Islet of Langerhans (tissue), 1 donor: ENCODE measurements at regions not wholly inside any gene's neighbourhood (a gene's known extent, or its start where the extent isn't known, plus 50 kb on each side); places are given as distances from the start of the nearest gene placed in this dataset.

Experiments
- FAIRE-seq: peaks from one replicate; lab custom pipeline; 2011; peaks lifted over from hg19 to GRCh38; lab: Jason Lieb, UNC

DNA sequence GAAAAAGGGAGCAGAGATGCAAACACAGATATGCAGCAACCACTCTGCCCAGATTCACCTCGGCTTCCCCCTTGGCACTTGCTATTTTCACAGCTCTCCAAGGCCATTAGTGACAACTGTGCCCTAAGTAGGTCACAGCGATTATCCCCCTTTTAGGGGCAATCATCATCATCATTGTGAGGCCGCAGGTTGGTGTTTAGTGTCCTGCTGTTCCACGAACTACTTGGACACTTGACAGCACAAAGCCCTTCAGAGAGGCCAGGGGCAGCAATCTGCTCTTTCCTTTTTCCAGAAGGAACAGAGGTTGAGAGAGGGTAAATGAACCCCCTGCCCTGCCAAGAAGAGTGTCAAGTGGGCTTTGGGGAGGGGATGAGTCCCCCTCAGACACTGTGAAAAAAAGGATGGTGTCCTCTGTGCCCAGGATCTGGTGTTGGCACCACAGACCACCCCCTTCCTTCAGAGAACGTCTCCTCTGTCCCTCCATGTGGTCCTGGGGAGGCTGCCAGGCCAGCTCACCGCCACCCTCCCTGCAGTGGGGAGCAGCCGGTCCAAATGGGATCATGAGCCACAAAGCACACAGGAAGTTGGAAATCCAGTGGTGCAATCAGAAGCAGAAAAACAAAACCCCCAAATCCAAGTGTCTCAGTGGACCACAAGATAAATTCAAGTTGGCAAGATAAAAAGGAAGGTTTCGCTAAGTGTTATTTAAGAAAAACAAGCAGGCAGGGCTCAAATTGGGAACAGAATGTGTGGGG lies 78.4 kb upstream of the MED9 start:
- peak; percentile 73 for FAIRE-seq

- FAIRE-seq: no peak
Observed at GRCh38 chr17:17398943-17399926, 77.6 kb upstream of the MED9 start.

GRCh38 chr17:17400070-17400469 lies 76.7 kb upstream of the MED9 start:
- FAIRE-seq: no peak

DNA sequence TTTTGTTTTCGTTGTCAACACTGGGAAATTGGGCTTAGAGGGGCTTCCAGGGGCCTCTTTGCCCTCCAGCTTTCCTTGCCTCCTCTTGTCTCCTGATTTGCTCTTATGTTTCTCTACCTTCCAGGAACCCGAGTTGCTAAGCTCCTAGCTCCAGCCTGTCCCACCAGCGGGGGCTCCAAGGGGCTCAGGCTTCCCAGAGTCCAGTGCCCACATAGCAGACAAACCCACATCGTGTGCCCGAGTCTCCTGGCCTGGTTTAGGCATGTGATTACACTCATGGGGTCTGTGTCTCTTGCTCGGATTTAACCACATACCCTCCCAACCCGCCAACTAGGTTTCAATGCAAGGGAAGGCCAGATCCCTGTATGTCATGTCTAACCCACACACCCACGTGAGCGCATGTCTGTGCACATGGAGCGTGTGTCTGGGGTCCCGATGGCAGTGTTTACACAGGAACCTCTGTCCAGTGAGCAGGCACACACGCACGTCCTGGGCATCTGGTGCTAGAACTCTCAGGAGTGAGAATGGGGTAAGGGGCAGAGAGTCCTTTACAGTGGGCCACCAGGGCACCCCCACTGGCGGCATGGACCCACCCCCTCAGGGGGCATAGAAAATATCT lies 76.1 kb upstream of the MED9 start:
- FAIRE-seq: no peak

DNA sequence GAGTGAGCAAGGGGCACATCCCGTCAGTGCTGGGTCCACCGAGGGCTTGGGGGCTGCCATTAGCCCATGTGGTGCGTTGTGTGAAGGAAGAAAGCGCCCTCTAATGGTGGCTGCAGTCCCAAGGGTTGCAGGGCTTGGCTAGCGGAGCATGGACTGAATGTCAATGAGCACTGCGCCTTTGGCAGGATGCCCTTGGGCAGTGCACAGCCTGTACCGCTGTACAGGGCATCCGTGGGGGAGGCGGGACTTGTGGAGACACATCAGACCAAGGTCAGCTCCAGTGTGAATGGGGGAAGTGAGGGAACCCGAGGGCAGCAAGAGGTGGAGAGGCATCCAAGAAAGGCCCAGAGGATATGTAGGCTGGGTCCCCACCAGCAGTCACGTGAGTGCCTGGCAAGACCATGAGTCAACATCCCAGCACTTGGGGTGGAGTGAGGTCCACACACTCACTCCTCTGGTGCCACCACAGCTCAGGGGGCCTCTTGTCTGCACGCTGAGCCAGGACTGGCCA lies 75.5 kb upstream of the MED9 start:
- no peak for FAIRE-seq

- no peak for FAIRE-seq
Observed at GRCh38 chr17:17402558-17402957, 74.2 kb upstream of the MED9 start.

- FAIRE-seq: no peak
Observed at GRCh38 chr17:17403065-17403464, 73.7 kb upstream of the MED9 start.

GRCh38 chr17:17403899-17404576 lies 72.8 kb upstream of the MED9 start:
- no peak for FAIRE-seq

DNA sequence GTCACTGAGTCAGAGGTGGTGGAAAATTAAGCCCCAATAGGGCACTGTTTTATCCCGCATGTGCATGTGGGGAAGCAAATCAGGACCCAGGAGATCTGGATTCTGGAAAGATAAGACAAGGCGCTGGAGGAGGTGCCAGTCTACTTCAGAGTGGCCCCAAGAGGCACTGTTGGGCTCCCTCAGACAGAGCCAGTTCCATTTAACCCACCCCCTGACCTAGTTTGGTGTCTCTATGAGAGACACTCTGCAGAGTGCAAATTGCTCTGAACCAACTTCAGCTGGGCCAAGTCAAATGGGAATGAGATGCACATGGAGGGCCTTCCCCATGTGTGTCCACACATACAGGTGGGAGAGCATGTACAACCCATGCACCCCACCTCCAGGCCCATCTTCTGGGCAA lies 71.1 kb upstream of the MED9 start:
- no peak for FAIRE-seq

DNA sequence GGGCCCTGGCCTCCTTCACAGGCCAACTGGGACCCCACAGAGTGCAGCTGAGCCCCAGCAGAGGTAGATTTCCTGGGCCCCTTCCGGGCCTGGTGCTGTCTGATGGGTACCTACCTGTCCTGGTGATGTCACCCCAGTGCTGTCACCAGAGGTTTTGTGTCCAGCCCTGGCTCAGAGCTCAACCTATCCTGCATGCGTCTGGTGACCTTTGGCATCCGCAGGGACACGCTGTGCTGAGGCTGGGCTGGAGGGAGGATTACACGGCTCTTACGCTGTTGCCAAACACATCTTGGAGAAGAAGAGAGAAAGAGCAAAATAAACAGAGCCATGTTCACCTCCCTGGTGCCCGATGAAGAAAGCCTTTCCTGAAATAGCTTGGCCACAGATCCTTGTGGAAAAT lies 70.6 kb upstream of the MED9 start:
- FAIRE-seq: no peak

- no peak for FAIRE-seq
Observed at GRCh38 chr17:17408236-17408794, 68.5 kb upstream of the MED9 start.

DNA sequence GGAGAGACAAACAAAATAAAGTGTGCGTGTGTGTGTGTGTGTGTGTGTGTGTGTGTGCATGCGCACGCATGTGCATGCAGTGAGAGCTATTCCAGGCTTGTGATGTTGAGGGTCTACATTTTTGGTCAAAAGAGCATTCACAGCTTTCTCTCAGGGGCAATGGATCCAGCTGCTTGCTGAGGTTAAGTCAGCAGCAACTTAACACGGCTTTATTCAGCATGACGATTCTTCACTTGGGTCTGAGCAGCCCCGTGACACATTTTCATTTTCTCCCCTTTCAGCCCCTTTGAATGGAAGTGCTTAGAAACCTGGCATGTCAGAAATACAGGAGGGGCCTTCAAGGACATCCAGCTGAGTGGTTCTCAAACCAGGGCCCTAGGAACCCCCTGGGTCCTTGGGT lies 66.4 kb upstream of the MED9 start:
- no peak for FAIRE-seq

DNA sequence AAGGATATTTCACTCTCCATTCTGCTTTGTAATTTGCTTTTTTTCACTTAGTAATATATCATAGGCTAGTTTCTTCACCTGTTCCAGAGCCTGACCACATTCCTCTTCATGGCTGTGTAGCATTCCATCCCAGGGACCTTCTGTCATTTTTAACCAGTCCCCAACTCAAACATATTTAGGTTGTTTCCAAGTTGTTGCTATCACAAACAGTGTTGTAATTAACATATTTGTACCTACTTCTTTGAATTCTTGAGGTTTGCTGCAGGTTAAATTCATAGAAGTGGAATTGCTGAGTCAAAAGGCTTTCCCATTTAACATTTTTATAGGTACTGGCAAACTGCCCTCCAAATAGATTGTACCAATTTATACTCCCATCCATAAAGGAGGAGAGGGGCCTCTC lies 65.1 kb upstream of the MED9 start:
- FAIRE-seq: no peak

DNA sequence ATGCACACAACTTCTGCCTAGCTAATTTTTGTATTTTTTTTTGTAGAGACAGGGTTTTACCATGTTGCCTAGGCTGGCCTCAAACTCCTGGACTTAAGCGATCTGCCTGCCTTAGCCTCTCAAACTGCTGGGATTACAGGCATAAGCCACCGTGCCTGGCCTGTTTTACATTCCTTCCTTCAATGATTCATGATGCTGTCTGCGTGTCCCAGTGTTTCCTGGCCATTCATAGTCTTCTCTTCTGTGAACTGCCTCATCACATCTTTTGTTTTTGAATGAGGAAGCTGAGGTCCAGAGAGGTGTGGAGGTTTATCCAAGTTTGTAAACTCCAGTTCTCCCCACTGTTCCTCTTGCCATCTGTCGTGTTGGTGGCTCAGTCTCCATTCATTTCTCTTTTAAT lies 64.5 kb upstream of the MED9 start:
- FAIRE-seq: no peak

DNA sequence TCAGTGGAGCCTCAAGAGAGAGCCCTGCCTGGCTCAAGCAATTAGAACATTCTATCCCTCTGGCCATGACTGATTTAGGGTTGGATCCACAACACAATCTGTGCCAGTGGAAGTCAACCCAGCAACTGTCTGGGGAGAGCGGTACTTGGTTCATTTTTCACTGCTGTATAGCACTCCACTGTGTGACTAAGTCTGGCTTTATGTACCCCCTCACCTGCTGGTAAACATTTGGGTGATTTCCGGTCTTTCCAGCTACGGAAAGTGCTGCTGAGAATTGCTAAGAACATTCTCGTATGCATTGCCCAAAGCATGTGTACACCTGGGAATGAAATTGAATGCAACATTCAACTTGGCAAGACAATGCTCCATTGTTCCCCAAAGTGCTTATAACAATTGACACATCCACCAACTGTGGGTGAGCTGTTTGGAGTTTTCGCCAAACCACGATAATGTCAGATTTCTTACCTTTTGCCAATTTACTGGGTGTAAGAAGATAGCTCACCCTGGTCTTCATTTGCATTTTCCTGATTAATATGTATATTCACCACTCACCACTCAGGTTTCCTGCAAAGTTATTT lies 63.5 kb upstream of the MED9 start:
- no peak for FAIRE-seq

- FAIRE-seq: no peak
Observed at GRCh38 chr17:17413821-17414220, 63.0 kb upstream of the MED9 start.

DNA sequence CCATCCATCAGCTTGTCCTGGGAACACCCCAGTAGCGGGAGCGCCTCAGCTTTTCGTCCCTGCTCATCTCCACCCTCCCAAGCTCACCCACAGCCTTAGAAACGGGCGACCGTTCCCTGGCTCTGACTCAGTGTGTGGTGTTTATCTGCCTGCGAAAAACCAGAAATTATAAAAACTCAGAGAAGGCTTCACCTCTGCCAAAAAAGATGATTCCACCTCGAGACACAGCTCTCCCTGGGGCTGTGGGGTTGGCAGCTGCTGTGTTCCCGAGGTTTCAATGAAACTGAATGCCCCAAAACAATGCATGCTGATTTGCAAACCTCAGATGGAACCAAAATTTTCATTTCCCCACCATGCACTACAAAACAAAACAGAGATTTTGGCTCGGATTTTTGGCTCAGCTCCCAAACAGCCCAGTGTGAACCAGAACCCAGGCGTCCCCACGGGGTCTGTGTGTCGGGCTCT lies 62.4 kb upstream of the MED9 start:
- no peak for FAIRE-seq

GRCh38 chr17:17415006-17415405 lies 61.8 kb upstream of the MED9 start:
- FAIRE-seq: no peak

GRCh38 chr17:17416007-17416399 lies 60.8 kb upstream of the MED9 start:
- FAIRE-seq: peak; percentile 98

DNA sequence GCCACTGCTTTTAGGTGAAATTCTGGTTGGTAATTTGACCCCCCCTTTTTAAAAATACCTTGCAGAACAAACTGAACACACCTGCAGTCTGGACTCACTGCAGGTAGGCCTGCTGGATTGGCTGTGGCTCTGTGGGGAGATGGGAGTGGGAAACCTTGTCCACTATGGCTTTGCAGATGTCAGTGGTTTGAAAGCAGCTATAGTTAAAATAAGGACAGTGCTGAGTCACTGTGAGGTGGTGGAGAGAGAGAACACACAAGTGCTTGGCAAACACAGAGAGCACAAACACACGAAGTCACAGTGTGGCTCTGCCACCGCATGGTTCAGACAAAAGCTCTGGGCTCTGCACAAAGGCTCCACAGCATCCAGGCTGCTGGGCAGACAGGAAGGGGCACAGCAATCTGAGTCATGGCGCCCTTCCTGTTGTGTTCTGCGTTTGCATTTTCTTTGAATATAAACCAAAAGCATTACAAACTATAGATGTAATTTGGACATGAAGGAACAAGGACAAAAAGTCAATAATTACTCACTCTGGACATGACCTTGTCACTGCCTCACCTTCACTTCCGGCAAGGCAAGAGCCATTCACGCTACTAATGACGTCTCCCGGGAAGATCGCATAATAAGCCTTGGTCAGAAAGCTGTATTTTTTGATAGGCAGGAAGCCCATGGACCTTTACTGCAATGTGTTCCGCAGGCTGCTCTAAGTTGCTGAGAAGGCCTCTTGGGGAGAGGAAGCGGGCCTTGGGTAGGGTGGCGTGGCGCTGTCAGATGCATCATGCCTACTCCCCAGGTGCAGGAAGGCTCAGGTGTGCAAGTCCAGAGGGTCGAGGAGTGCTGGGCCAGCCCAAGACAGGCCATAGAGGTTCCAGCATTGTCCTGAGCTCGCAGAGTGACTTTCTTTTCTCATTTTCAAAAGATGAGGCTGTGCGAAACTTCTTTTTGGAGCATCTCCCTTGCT lies 60.1 kb upstream of the MED9 start:
- FAIRE-seq: peak; percentile 9
